ENCODE measurements at regions not wholly inside any gene's neighbourhood (a gene's known extent, or its start where the extent isn't known, plus 50 kb on each side); places are given as distances from the start of the nearest gene placed in this dataset.
A peak's percentile ranks its signal among the peaks of the same experiment; 100 is the strongest.

- Histone ChIP-seq H4K91ac (ENCODE audit: low read length) (peak overlapping the region; percentile 98), H3K4me1 (ENCODE audit: control insufficient read depth, insufficient read depth, low read depth, low read length) (peaks cover 39% of the 10 kb centered on the region), H3K18ac (ENCODE audit: low read depth in 1 of 2, low read length in 2 of 2) (peak overlapping the region; percentile 95), H3K4ac (ENCODE audit: low read depth in 1 of 2, low read length in 2 of 2) (peak overlapping the region; percentile 76 to 94), H3K36me3 (ENCODE audit: control insufficient read depth in 1 of 2, insufficient read depth in 2 of 2, low read depth in 1 of 2, low read length in 2 of 2) (no peaks in the 10 kb centered on the region), H2AFZ (ENCODE audit: low read depth, low read length) (no peak overlapping the region), H3K9ac (ENCODE audit: low read length) (peak overlapping the region; percentile 66), H3K23ac (ENCODE audit: low read length in 2 of 2) (peak overlapping the region in 1 of 2 experiments; percentile 23), H3K79me1 (replicated peaks; ENCODE audit: low read length, poor library complexity, severe bottlenecking) (no peaks in the 10 kb centered on the region), H3K14ac (ENCODE audit: low read length in 2 of 2) (peak overlapping the region in 1 of 2 experiments; percentile 94), H2BK5ac (ENCODE audit: low read depth, low read length, poor library complexity, severe bottlenecking) (no peak overlapping the region), H3K4me3 (ENCODE audit: insufficient read depth in 1 of 2, low read depth in 1 of 2, low read length in 2 of 2) (no peak overlapping the region), H3K9me3 (ENCODE audit: control insufficient read depth, low read length) (no peaks in the 10 kb centered on the region), H2BK15ac (ENCODE audit: low read depth, poor library complexity, severe bottlenecking) (no peak overlapping the region), H2AK5ac (ENCODE audit: low read length, severe bottlenecking) (no peak overlapping the region), H3K4me2 (ENCODE audit: low read length, poor library complexity, severe bottlenecking) (no peak overlapping the region), H3K27ac (ENCODE audit: low read length, poor library complexity, severe bottlenecking) (peak overlapping the region; percentile 19), H2BK12ac (ENCODE audit: low read length in 2 of 2) (peak overlapping the region; percentile 85 to 95), H4K8ac (ENCODE audit: low read length) (peak overlapping the region; percentile 73), H3K27me3 (ENCODE audit: control insufficient read depth in 1 of 2, insufficient read depth in 1 of 2, low read length in 2 of 2) (peaks cover 0 to 7% of the 10 kb centered on the region in 2 experiments), H2BK120ac (ENCODE audit: low read depth, low read length) (no peak overlapping the region)
- WGBS, result 0% methylated on average over 1 of the region's 2 CpGs
- peak; percentile 91 for DNase-seq
Measured at GRCh38 chr11:45089251-45089650, 57.2 kb upstream of the PRDM11 start.

DNA sequence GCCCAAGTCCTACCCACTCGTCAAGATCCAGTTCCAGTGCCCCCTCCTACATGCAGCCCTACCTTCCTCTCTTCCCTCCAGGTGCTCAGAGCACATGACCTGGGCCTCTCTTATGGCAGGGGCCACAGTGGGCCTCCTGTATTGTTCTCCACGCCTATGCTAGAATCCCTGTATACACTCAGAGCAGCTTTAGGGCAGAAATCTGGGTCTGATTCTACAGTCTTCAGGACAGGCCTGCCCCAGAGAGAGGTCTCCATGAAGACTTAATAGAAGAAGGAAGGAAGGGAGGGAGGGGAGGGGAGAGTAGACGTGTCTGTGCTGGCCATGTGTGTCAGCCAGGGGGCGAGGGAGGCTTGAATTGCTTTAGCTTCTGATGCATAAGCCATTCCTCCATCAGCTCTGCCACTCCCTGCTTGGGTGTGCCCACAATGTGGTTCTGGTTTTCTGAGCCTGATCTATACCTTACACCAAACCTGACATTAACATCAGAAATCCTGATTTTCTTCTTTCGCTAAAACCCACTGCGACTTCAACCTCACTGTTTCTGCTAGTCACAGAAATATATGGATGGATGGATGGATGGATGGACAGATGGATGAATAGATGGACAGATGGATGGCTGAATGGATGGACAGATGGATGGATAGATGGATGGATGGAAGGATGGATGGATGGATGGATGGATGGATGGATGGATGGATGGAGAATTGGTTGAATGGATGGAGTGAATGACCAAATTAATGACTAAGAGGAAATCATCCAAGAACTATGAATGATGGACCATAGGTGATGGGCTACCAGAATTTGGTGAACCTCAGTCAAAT lies 56.6 kb upstream of the PRDM11 start:
- Histone ChIP-seq H2AFZ (ENCODE audit: low read depth, low read length) (no peak overlapping the region), H2BK15ac (ENCODE audit: low read depth, poor library complexity, severe bottlenecking) (peak overlapping the region; percentile 64), H3K14ac (ENCODE audit: low read length in 2 of 2) (peak overlapping the region in 1 of 2 experiments; percentile 94), H4K8ac (ENCODE audit: low read length) (peak overlapping the region; percentile 73), H3K4me2 (ENCODE audit: low read length, poor library complexity, severe bottlenecking) (no peak overlapping the region), H2AK5ac (ENCODE audit: low read length, severe bottlenecking) (no peak overlapping the region), H2BK12ac (ENCODE audit: low read length in 2 of 2) (peak overlapping the region; percentile 51 to 95), H3K79me1 (replicated peaks; ENCODE audit: low read length, poor library complexity, severe bottlenecking) (no peaks in the 10 kb centered on the region), H3K23ac (ENCODE audit: low read length in 2 of 2) (peak overlapping the region in 1 of 2 experiments; percentile 56), H3K4me3 (ENCODE audit: insufficient read depth in 1 of 2, low read depth in 1 of 2, low read length in 2 of 2) (no peak overlapping the region), H3K9me3 (ENCODE audit: control insufficient read depth, low read length) (no peaks in the 10 kb centered on the region), H3K4me1 (ENCODE audit: control insufficient read depth, insufficient read depth, low read depth, low read length) (peaks cover 39% of the 10 kb centered on the region), H3K9ac (ENCODE audit: low read length) (peak overlapping the region; percentile 66), H3K27me3 (ENCODE audit: control insufficient read depth in 1 of 2, insufficient read depth in 1 of 2, low read length in 2 of 2) (peaks cover 3 to 9% of the 10 kb centered on the region in 2 experiments), H3K18ac (ENCODE audit: low read depth in 1 of 2, low read length in 2 of 2) (peak overlapping the region; percentile 95), H2BK120ac (ENCODE audit: low read depth, low read length) (peak overlapping the region; percentile 93), H2BK5ac (ENCODE audit: low read depth, low read length, poor library complexity, severe bottlenecking) (no peak overlapping the region), H4K91ac (ENCODE audit: low read length) (peak overlapping the region; percentile 98), H3K36me3 (ENCODE audit: control insufficient read depth in 1 of 2, insufficient read depth in 2 of 2, low read depth in 1 of 2, low read length in 2 of 2) (no peaks in the 10 kb centered on the region), H3K27ac (ENCODE audit: low read length, poor library complexity, severe bottlenecking) (peak overlapping the region; percentile 19), H3K4ac (ENCODE audit: low read depth in 1 of 2, low read length in 2 of 2) (peak overlapping the region; percentile 76 to 94)
- peak; percentile 76 for DNase-seq
- 48% methylated on average over 5 of the region's 6 CpGs for WGBS

GRCh38 chr11:45090607-45091006 lies 55.8 kb upstream of the PRDM11 start:
- H3K4ac ChIP-seq (ENCODE audit: low read depth in 1 of 2, low read length in 2 of 2), result peak overlapping the region in 1 of 2 experiments; percentile 63
- H4K91ac ChIP-seq (ENCODE audit: low read length), result peak overlapping the region; percentile 1
- H3K36me3 ChIP-seq (ENCODE audit: control insufficient read depth in 1 of 2, insufficient read depth in 2 of 2, low read depth in 1 of 2, low read length in 2 of 2), result no peaks in the 10 kb centered on the region
- H2AK5ac ChIP-seq (ENCODE audit: low read length, severe bottlenecking), result no peak overlapping the region
- H3K4me3 ChIP-seq (ENCODE audit: insufficient read depth in 1 of 2, low read depth in 1 of 2, low read length in 2 of 2), result no peak overlapping the region
- H3K27ac ChIP-seq (ENCODE audit: low read length, poor library complexity, severe bottlenecking), result no peak overlapping the region
- peak overlapping the region; percentile 1 for H2BK120ac ChIP-seq (ENCODE audit: low read depth, low read length)
- DNase-seq, result no peak
- H3K18ac ChIP-seq (ENCODE audit: low read depth in 1 of 2, low read length in 2 of 2), result peak overlapping the region in 1 of 2 experiments; percentile 84
- H3K4me2 ChIP-seq (ENCODE audit: low read length, poor library complexity, severe bottlenecking), result no peak overlapping the region
- H3K27me3 ChIP-seq (ENCODE audit: control insufficient read depth in 1 of 2, insufficient read depth in 1 of 2, low read length in 2 of 2), result peaks cover 10 to 15% of the 10 kb centered on the region in 2 experiments
- H4K8ac ChIP-seq (ENCODE audit: low read length), result no peak overlapping the region
- peak overlapping the region; percentile 2 to 98 for H2BK12ac ChIP-seq (ENCODE audit: low read length in 2 of 2)
- no peak overlapping the region for H2BK5ac ChIP-seq (ENCODE audit: low read depth, low read length, poor library complexity, severe bottlenecking)
- H3K9me3 ChIP-seq (ENCODE audit: control insufficient read depth, low read length), result no peaks in the 10 kb centered on the region
- peak overlapping the region in 1 of 2 experiments; percentile 73 for H3K14ac ChIP-seq (ENCODE audit: low read length in 2 of 2)
- no peaks in the 10 kb centered on the region for H3K79me1 ChIP-seq (replicated peaks; ENCODE audit: low read length, poor library complexity, severe bottlenecking)
- H3K4me1 ChIP-seq (ENCODE audit: control insufficient read depth, insufficient read depth, low read depth, low read length), result peaks cover 39% of the 10 kb centered on the region
- no peak overlapping the region for H2AFZ ChIP-seq (ENCODE audit: low read depth, low read length)
- WGBS, result 82% methylated on average over 3 of the region's 3 CpGs
- H2BK15ac ChIP-seq (ENCODE audit: low read depth, poor library complexity, severe bottlenecking), result peak overlapping the region; percentile 8
- H3K9ac ChIP-seq (ENCODE audit: low read length), result no peak overlapping the region
- no peak overlapping the region for H3K23ac ChIP-seq (ENCODE audit: low read length in 2 of 2)

Measured in mesenchymal stem cell (in vitro differentiated cells and primary cell).